GM12873 (cell line): ENCODE measurements at regions not wholly inside any gene's neighbourhood (a gene's known extent, or its start where the extent isn't known, plus 50 kb on each side); places are given as distances from the start of the nearest gene placed in this dataset.

Experiments used
- TF ChIP-seq, protein P1 (sequence below): IDR thresholded peaks from 2 replicates; pipeline ENCODE4 v1.5.1; 2012; ENCODE audit warnings: low read depth, mild to moderate bottlenecking, moderate library complexity, low read length, control low read depth; ENCODE audit not compliant: insufficient read depth; ENCODE audit errors: missing control alignments

DNA sequence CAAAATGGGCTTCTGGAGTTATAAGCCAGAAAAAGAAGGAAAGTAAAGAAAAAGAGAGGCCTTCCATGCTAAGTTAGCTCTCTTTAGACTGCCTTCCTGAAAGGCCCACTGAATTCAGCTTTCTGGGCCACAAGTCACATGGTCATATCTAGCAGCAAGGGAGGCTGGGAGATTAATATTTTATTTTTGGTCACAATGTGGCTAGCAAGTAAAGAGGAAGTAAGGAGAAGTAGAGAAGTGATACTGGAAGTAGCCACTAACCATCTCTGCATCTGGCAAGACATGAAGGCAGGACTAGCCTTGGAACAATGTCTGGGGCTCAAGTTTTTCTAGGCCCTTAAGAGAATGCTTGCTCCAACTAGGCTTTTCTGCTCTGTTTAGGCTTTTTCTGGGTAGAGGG is 81.8 kb upstream of the UBE2E1 start:
- TF ChIP-seq, protein P1, sequence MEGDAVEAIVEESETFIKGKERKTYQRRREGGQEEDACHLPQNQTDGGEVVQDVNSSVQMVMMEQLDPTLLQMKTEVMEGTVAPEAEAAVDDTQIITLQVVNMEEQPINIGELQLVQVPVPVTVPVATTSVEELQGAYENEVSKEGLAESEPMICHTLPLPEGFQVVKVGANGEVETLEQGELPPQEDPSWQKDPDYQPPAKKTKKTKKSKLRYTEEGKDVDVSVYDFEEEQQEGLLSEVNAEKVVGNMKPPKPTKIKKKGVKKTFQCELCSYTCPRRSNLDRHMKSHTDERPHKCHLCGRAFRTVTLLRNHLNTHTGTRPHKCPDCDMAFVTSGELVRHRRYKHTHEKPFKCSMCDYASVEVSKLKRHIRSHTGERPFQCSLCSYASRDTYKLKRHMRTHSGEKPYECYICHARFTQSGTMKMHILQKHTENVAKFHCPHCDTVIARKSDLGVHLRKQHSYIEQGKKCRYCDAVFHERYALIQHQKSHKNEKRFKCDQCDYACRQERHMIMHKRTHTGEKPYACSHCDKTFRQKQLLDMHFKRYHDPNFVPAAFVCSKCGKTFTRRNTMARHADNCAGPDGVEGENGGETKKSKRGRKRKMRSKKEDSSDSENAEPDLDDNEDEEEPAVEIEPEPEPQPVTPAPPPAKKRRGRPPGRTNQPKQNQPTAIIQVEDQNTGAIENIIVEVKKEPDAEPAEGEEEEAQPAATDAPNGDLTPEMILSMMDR, result no peak

DNA sequence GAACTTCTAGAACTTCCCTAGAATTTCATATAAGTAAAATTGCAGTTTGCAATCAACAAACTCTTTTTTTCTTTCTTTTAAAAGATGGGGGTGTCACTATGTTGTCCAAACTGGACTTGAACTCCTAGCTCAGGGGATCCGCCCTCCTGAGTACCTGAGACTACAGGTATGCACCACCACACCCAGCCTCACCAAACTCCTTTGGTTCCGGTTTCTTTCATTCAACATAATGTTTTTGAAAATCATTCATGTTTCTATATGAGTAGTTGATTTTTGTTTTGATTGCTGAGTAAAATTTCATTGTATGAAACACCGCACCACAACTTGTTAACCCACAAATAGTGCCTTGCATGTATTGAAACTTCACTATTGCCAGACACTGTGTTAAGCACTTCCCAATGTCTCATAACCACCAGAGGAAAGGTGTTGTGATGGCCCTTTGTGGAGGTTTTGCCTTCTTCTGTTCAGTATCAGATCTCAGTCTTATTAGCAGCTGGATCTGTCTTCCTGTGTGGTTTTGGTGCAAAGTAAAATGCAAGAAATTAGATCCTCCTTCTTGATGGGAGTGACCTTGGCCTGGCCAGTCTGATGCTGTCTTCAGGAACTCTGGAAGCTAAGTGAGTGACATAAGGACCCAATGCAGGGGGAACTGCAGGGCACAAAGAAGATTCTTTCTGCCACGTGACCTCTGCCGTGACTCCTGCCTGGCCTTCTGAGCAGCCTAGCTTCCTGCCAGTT is 78.8 kb upstream of the UBE2E1 start:
- TF ChIP-seq, protein P1, result no peak

DNA sequence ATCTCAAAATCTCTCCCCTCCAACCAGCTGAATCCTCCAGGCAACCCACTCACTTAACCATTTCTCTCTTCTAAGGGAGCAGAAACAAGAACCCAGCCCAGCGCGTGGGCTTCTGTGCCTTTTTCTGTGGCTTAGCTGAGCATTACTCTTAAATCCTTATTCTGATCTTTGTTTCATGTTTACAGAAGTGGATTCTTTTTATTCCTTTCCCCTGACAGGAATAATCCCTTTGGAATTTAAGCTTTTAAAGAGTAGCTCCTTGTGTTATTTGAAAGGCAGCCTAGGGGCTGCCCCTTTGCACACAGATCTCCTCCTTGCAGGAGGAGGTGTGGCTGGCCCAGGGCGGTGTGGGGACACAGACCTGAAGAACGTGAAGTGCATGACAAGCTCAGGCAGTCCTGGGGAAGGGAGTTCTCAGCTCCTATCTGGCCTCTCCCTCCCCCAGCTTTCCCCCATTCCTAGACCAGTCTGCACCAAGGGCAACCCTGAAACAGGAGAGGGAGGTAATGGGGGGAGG is 77.1 kb upstream of the UBE2E1 start:
- TF ChIP-seq, protein P1, result no peak

DNA sequence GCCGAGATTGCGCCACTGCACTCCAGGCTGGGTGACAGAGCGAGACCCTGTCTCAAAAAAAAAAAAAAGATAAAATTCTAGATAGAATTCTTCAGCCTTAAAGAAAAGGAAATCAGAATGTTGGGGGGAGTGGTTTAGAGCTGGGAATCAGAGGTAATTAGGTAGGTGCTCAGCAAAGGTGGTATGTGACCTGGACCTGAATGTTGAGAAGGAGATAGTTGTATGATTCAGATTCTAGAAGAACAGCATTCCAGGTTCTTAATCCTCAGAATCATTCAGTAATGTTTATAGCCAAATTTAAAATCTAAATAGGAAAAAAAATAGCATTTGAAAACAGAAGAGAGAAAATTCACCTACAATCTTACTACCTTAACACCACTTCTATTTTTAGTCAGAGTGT is 71.3 kb upstream of the UBE2E1 start:
- TF ChIP-seq, protein P1, result no peak

DNA sequence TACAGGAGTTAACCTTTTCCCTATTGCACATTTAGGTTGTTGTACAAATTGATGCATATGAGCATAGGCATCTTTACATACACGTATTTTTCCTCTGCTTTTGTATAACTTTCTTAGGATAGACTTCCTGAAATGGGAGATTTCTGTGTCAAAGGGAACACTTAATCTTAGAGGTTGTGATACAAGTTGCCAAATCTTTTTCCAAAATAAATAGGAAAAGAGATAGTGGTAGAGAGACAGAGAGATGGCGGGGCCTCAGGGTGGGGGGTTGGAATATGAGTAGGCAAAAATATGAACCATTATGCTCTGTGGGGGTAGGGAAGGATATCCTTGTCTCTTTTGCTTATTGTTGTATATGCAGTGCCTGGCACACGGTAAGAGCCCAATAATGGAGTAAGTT is 70.7 kb upstream of the UBE2E1 start:
- TF ChIP-seq, protein P1, result no peak

DNA sequence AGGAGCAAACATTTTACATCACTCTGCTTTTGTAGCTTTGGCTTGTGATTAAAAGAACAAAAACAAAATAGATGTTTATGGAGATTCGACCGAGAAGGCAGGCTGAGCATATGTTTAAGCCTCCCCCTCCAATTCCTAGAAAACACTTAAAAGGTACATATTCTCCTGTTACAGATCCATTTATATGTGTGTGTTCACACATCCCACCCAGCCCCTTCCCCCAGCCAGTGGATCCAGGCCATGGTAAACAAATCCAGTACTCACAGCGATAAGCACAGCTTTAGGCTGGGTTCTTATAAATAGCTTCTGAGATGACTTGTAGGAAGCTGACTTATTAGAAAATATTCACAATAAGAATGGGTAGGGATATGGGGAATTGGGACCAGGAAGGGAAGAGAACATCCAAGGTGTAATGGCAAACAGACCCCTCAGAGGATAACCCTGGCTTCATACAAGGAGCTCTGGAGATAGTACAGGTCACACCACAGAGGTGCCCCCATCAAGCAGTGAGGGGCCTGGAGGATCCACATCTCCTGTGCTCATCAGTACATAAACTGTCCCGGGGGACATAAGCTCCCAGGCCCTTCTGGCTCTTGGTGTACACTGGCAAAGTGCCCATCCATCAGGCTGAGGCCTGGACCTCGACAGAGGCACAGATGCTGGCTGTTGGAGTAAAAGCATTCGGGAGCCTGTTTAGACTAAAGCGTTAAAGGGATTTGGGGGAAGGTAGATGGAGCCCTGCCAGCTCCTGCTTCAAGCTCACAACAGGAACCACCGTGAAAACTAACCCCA is 70.0 kb upstream of the UBE2E1 start:
- TF ChIP-seq, protein P1, result no peak

DNA sequence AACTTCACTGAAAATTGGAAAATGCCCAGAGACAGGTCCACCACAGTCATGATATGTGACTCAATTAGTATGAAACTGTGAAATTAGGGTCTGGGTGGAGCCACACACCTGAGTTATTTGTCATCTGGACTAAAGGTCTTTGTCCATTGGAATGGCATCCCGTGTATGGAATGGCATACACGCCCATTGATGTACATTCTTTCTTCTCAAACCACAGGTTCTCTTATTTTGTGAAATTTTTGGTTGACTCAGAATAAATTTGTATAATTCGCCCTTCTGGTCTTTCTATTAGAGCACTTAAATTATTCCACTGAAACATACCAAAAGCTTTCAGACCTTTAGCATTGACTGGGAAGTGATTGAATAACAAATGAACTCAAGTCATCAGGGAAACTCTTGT is 66.8 kb upstream of the UBE2E1 start:
- TF ChIP-seq, protein P1, result no peak
